HepG2 (cell line): ENCODE measurements at regions not wholly inside any gene's neighbourhood (a gene's known extent, or its start where the extent isn't known, plus 50 kb on each side); places are given as distances from the start of the nearest gene placed in this dataset.

Experiments
- EP300 ChIP-seq, 3 experiments: sonication (generic) in 1 of 3; formaldehyde crosslinking in 1 of 3; IDR thresholded peaks; 2 replicates each; pipeline versions ENCODE4 v1.5.1 to v1.6.1; 2011 to 2020; ENCODE audit warnings: low read depth in 2 of 3, low read length in 2 of 3, borderline replicate concordance in 1 of 3, improper control_type of control experiment in 1 of 3, mild to moderate bottlenecking in 1 of 3, missing genetic modification reagents in 1 of 3, moderate library complexity in 1 of 3
- FOXC1 ChIP-seq: sonication (generic); formaldehyde crosslinking; IDR thresholded peaks from 2 replicates; pipeline ENCODE4 v1.8.0; 2022; ENCODE audit warnings: mild to moderate bottlenecking, missing genetic modification reagents, borderline replicate concordance
- GTF2F1 ChIP-seq: fragments of 150-350 bp; IDR thresholded peaks from 2 replicates; pipeline ENCODE4 v1.6.1; 2014; ENCODE audit warnings: low read length
- MEF2D ChIP-seq: sonication (generic); formaldehyde crosslinking; IDR thresholded peaks from 2 replicates; pipeline ENCODE4 v1.5.1; 2020; ENCODE audit warnings: mild to moderate bottlenecking, missing genetic modification reagents
- POGZ ChIP-seq: sonication (generic); formaldehyde crosslinking; IDR thresholded peaks from 2 replicates; pipeline ENCODE4 v1.4.0; 2020; ENCODE audit warnings: mild to moderate bottlenecking, missing genetic modification reagents
- POLR2A ChIP-seq, 2 experiments: IDR thresholded peaks; 2 replicates each; pipeline ENCODE4 v1.6.1; 2011; ENCODE audit warnings: low read depth in 2 of 2, low read length in 2 of 2, mild to moderate bottlenecking in 1 of 2, moderate library complexity in 1 of 2; ENCODE audit not compliant: insufficient read depth in 1 of 2
- RBM22 ChIP-seq: fragments of 200-400 bp; formaldehyde crosslinking; optimal IDR thresholded peaks from 2 replicates; pipeline ENCODE3; 2017; ENCODE audit warnings: mild to moderate bottlenecking, low read length, moderate library complexity
- ZNF3 ChIP-seq: IDR thresholded peaks from 2 replicates; pipeline ENCODE4 v1.7.0; 2017; ENCODE audit warnings: inconsistent platforms
- ZNF883 ChIP-seq: sonication (generic); formaldehyde crosslinking; IDR thresholded peaks from 2 replicates; pipeline ENCODE4 v1.5.1; 2020; ENCODE audit warnings: mild to moderate bottlenecking, missing genetic modification reagents; ENCODE audit errors: not compliant biosample characterization
- ZSCAN31 ChIP-seq: sonication (generic); formaldehyde crosslinking; IDR thresholded peaks from 2 replicates; pipeline ENCODE4 v1.5.0; 2020; ENCODE audit warnings: low read depth, mild to moderate bottlenecking, missing genetic modification reagents
- TF ChIP-seq, protein P1 (sequence below): sonication (generic); formaldehyde crosslinking; IDR thresholded peaks from 2 replicates; pipeline ENCODE4 v1.5.1; 2020; ENCODE audit warnings: mild to moderate bottlenecking, missing genetic modification reagents
- TF ChIP-seq, protein P2 (sequence below): sonication (generic); formaldehyde crosslinking; IDR thresholded peaks from 2 replicates; pipeline ENCODE4 v1.8.1; 2023; ENCODE audit warnings: mild to moderate bottlenecking, missing genetic modification reagents
- TF ChIP-seq, protein P3 (sequence below): IDR thresholded peaks from 2 replicates; pipeline ENCODE4 v1.6.1; 2012; ENCODE audit warnings: low read length, improper control_type of control experiment
- TF ChIP-seq, protein P4 (sequence below): sonication (generic); formaldehyde crosslinking; IDR thresholded peaks from 2 replicates; pipeline ENCODE4 v1.5.0; 2020; ENCODE audit warnings: mild to moderate bottlenecking, missing genetic modification reagents, moderate library complexity

DNA sequence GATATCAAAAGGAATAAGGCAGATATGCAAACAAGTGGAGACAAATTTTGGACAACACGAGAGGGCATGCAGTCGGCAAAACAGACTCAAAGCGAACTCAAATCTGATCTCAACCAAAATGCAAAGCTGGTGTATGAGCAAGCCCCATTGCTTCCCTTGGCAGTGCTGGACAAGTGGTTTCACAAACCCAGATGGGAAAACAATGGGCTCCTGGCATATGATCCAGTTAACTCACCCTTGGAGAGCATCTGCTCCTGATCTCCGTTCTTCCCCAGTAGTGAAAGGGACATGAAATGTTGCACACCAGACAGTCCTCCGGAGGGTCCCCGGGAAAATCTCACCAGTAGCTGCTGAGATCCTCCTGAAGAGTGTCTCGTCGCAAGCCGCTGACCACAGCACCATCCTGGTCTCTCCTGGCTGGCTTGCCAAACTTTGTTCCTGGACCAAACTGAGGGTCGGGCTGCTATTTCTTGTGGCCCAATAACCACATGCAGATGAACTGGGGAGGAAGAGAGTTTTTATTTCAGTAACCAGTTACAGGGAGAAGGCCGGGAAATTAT, 84.3 kb upstream of the THBS2 start:
- TF ChIP-seq, protein P1, sequence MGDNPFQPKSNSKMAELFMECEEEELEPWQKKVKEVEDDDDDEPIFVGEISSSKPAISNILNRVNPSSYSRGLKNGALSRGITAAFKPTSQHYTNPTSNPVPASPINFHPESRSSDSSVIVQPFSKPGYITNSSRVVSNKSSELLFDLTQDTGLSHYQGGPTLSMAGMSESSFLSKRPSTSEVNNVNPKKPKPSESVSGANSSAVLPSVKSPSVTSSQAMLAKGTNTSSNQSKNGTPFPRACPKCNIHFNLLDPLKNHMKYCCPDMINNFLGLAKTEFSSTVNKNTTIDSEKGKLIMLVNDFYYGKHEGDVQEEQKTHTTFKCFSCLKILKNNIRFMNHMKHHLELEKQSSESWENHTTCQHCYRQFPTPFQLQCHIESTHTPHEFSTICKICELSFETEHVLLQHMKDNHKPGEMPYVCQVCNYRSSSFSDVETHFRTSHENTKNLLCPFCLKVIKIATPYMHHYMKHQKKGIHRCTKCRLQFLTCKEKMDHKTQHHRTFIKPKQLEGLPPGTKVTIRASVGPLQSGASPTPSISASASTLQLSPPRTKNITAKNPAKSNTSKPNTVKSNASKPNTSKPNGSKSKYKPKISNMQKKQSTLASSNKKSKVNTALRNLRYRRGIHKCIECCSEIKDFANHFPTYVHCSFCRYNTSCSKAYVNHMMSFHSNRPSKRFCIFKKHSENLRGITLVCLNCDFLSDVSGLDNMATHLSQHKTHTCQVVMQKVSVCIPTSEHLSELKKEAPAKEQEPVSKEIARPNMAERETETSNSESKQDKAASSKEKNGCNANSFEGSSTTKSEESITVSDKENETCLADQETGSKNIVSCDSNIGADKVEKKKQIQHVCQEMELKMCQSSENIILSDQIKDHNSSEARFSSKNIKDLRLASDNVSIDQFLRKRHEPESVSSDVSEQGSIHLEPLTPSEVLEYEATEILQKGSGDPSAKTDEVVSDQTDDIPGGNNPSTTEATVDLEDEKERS, result no peak
- TF ChIP-seq ZNF883 (CRISPR knock-in tag) (no peak), RBM22 (no peak), FOXC1 (CRISPR knock-in tag) (no peak), MEF2D (CRISPR knock-in tag) (no peak), POLR2A (IDR thresholded peaks at IDR 0.05; ENCODE audit: insufficient read depth in 1 of 2, low read depth in 2 of 2, low read length in 2 of 2) (no peak), EP300 (IDR thresholded peaks at IDR 0.05; ENCODE audit: low read depth in 2 of 2, low read length in 2 of 2) (no peak), EP300 (CRISPR knock-in tag; IDR thresholded peaks at IDR 0.05; ENCODE audit: borderline replicate concordance) (no peak), POGZ (no peak), ZNF3 (CRISPR knock-in tag) (no peak), GTF2F1 (no peak), ZSCAN31 (CRISPR knock-in tag) (no peak)
- TF ChIP-seq, protein P2, sequence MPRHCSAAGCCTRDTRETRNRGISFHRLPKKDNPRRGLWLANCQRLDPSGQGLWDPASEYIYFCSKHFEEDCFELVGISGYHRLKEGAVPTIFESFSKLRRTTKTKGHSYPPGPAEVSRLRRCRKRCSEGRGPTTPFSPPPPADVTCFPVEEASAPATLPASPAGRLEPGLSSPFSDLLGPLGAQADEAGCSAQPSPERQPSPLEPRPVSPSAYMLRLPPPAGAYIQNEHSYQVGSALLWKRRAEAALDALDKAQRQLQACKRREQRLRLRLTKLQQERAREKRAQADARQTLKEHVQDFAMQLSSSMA, result no peak
- TF ChIP-seq, protein P3, sequence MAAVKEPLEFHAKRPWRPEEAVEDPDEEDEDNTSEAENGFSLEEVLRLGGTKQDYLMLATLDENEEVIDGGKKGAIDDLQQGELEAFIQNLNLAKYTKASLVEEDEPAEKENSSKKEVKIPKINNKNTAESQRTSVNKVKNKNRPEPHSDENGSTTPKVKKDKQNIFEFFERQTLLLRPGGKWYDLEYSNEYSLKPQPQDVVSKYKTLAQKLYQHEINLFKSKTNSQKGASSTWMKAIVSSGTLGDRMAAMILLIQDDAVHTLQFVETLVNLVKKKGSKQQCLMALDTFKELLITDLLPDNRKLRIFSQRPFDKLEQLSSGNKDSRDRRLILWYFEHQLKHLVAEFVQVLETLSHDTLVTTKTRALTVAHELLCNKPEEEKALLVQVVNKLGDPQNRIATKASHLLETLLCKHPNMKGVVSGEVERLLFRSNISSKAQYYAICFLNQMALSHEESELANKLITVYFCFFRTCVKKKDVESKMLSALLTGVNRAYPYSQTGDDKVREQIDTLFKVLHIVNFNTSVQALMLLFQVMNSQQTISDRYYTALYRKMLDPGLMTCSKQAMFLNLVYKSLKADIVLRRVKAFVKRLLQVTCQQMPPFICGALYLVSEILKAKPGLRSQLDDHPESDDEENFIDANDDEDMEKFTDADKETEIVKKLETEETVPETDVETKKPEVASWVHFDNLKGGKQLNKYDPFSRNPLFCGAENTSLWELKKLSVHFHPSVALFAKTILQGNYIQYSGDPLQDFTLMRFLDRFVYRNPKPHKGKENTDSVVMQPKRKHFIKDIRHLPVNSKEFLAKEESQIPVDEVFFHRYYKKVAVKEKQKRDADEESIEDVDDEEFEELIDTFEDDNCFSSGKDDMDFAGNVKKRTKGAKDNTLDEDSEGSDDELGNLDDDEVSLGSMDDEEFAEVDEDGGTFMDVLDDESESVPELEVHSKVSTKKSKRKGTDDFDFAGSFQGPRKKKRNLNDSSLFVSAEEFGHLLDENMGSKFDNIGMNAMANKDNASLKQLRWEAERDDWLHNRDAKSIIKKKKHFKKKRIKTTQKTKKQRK, result no peak
- TF ChIP-seq, protein P4, sequence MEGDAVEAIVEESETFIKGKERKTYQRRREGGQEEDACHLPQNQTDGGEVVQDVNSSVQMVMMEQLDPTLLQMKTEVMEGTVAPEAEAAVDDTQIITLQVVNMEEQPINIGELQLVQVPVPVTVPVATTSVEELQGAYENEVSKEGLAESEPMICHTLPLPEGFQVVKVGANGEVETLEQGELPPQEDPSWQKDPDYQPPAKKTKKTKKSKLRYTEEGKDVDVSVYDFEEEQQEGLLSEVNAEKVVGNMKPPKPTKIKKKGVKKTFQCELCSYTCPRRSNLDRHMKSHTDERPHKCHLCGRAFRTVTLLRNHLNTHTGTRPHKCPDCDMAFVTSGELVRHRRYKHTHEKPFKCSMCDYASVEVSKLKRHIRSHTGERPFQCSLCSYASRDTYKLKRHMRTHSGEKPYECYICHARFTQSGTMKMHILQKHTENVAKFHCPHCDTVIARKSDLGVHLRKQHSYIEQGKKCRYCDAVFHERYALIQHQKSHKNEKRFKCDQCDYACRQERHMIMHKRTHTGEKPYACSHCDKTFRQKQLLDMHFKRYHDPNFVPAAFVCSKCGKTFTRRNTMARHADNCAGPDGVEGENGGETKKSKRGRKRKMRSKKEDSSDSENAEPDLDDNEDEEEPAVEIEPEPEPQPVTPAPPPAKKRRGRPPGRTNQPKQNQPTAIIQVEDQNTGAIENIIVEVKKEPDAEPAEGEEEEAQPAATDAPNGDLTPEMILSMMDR (CRISPR knock-in tag), result no peak
